ENCODE measurements at regions not wholly inside any gene's neighbourhood (a gene's known extent, or its start where the extent isn't known, plus 50 kb on each side); places are given as distances from the start of the nearest gene placed in this dataset.
"Not testable (repeated sequence)": the region's sequence is repeated elsewhere in the genome, so short reads cannot be mapped to it uniquely, and the experiment has no call there.

GRCh38 chr2:89148256-89148655, 456.8 kb downstream of the RPIA start:
- not testable (repeated sequence) for TF ChIP-seq CTCF, POLR2A (IDR thresholded peaks at IDR 0.05)
